Epidermal melanocyte (primary cell): ENCODE measurements at regions not wholly inside any gene's neighbourhood (a gene's known extent, or its start where the extent isn't known, plus 50 kb on each side); places are given as distances from the start of the nearest gene placed in this dataset.

Experiments
- DNase-seq: peaks from one replicate; pipeline ENCODE4 v3.0.0; 2011; ENCODE audit warnings: low spot score; ENCODE audit not compliant: insufficient read length

GRCh38 chr11:45518833-45519535 lies 146.4 kb downstream of the CHST1 start:
- DNase-seq, result peak; percentile 11

- peak; percentile 5 for DNase-seq
Measured at GRCh38 chr11:45518141-45518832, 147.1 kb downstream of the CHST1 start.

GRCh38 chr11:45517171-45517770 lies 148.2 kb downstream of the CHST1 start:
- DNase-seq, result peak; percentile 6

GRCh38 chr11:45513821-45514340 lies 151.5 kb downstream of the CHST1 start:
- DNase-seq, result no peak

- no peak for DNase-seq
Measured at GRCh38 chr11:45512471-45513148, 152.8 kb downstream of the CHST1 start.

GRCh38 chr11:45511566-45511965 lies 153.9 kb downstream of the CHST1 start:
- DNase-seq, result no peak

- DNase-seq, result no peak
Measured at GRCh38 chr11:45507916-45508315, 157.5 kb downstream of the CHST1 start.

GRCh38 chr11:45503311-45503710 lies 162.1 kb downstream of the CHST1 start:
- DNase-seq, result no peak

GRCh38 chr11:45502226-45502545 lies 163.2 kb downstream of the CHST1 start:
- DNase-seq, result no peak

GRCh38 chr11:45501392-45502225 lies 163.8 kb downstream of the CHST1 start:
- DNase-seq, result no peak

GRCh38 chr11:45500451-45500850 lies 165.0 kb downstream of the CHST1 start:
- no peak for DNase-seq

- no peak for DNase-seq
Measured at GRCh38 chr11:45494738-45495137, 170.7 kb downstream of the CHST1 start.

- no peak for DNase-seq
Measured at GRCh38 chr11:45489281-45489905, 176.0 kb downstream of the CHST1 start.

- DNase-seq, result no peak
Measured at GRCh38 chr11:45486461-45486860, 179.0 kb downstream of the CHST1 start.

- no peak for DNase-seq
Measured at GRCh38 chr11:45485070-45485707, 180.2 kb downstream of the CHST1 start.

GRCh38 chr11:45484326-45484883 lies 181.0 kb downstream of the CHST1 start:
- DNase-seq, result no peak

GRCh38 chr11:45483416-45483815 lies 182.0 kb downstream of the CHST1 start:
- no peak for DNase-seq

GRCh38 chr11:45482331-45482730 lies 183.1 kb downstream of the CHST1 start:
- DNase-seq, result no peak

- DNase-seq, result no peak
Measured at GRCh38 chr11:45481026-45481425, 184.4 kb downstream of the CHST1 start.

GRCh38 chr11:45477588-45477987 lies 187.8 kb downstream of the CHST1 start:
- no peak for DNase-seq
